Body of pancreas (tissue), 4 donors: ENCODE measurements at regions not wholly inside any gene's neighbourhood (a gene's known extent, or its start where the extent isn't known, plus 50 kb on each side); places are given as distances from the start of the nearest gene placed in this dataset.

Experiments
- POLR2A ChIP-seq, 3 donors: fragments of 450-650 bp; IDR thresholded peaks; one replicate each; pipeline ENCODE4 v1.6.1; 2016; ENCODE audit warnings: antibody characterized with exemption in 3 of 3, mild to moderate bottlenecking in 2 of 3
- TF ChIP-seq, protein P1 (sequence below), 7 experiments: fragments of 450-650 bp in 4 of 7; fragments of 200-600 bp in 3 of 7; sonication (generic) in 3 of 7; IDR thresholded peaks; one replicate each; pipeline ENCODE4 v1.5.1; 2016 to 2019; ENCODE audit warnings: antibody characterized with exemption in 7 of 7

DNA sequence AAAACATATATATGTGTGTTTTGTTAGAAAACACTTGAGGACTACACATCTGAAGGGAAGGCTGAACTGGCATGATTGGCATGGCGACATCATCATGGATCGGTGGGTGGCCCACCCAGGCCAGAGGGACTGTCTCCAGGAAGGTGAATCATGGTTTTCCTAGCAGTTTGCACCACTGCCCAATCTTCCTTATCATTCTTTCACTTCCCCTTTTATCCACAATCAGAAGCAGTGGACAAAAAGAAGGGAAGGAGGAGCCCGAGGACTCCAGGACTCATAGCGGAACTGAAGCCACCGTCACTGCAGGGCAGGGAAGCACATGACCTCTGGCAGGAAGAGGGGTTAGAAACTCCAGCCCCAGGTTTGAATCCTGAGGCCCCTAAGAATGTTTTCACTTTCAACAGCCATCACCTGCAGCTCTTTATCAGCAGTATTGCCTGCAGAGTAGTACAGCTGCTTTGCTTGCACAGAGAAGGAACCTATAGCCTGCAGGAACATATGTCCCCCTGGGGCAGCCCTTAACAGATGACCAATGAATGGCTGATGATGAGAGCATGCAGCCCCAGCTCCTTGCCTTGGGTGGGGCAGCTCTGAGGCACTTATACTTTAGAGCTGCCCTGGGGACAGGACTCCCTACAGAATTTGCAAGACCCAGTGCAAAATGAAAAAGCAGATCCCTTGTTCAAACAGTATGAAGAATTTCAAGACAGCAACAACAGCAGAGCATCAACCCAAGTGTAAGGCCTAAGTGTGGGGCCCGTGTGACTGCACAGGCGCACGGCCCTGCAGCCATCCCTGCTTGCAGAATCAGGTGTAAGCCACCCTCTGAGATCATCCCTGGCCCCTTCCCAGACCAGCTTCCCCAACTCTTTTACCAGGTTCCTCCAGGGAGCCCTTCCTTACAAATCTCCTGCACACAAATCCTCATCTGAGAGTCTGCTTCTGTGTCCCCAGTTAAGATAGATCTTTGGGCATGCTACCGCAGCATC lies 241.8 kb upstream of the IRF2BP2 start:
- TF ChIP-seq, protein P1, sequence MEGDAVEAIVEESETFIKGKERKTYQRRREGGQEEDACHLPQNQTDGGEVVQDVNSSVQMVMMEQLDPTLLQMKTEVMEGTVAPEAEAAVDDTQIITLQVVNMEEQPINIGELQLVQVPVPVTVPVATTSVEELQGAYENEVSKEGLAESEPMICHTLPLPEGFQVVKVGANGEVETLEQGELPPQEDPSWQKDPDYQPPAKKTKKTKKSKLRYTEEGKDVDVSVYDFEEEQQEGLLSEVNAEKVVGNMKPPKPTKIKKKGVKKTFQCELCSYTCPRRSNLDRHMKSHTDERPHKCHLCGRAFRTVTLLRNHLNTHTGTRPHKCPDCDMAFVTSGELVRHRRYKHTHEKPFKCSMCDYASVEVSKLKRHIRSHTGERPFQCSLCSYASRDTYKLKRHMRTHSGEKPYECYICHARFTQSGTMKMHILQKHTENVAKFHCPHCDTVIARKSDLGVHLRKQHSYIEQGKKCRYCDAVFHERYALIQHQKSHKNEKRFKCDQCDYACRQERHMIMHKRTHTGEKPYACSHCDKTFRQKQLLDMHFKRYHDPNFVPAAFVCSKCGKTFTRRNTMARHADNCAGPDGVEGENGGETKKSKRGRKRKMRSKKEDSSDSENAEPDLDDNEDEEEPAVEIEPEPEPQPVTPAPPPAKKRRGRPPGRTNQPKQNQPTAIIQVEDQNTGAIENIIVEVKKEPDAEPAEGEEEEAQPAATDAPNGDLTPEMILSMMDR (IDR thresholded peaks at IDR 0.05), result no peak
- TF ChIP-seq POLR2A (IDR thresholded peaks at IDR 0.05), result no peak
